ENCODE measurements at regions not wholly inside any gene's neighbourhood (a gene's known extent, or its start where the extent isn't known, plus 50 kb on each side); places are given as distances from the start of the nearest gene placed in this dataset.
"Not testable (repeated sequence)": the region's sequence is repeated elsewhere in the genome, so short reads cannot be mapped to it uniquely, and the experiment has no call there.

DNA sequence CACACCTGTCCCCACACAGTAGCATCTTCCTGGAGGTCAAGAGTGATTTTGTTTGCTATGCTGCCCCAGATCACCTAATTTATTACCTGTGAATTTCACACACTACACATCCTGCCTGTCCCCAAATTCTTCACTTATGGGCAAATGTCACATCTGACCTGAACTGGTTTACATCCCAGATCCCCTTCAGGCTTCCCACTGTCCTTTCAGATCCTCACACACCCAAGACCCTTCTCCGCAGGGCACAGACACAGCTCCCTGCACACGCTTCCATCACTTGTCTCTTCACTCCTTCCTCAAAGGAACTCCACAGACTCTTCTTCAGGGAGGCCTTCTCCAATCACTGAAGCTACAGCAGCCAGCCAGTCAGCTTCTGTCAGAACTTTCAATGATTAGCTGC is 118.7 kb upstream of the IGLL5 start:
- no peak overlapping the region for H3K27ac Mint-ChIP-seq
- ChIA-PET POLR2A (no interaction called here), CTCF (interaction anchor here (0.6 to 5.7 kb wide), 21 partner anchors 10 to 189 kb away, joined by 3 to 40 read pairs (median 4); no protein-coding TSS in a partner anchor)
- H3K4me1 Mint-ChIP-seq (ENCODE audit: low read depth), result peaks cover 3% of the 10 kb centered on the region
- H3K36me3 Mint-ChIP-seq, result no peaks in the 10 kb centered on the region
- no peak for DNase-seq
- intact Hi-C loops (cut with micrococcal nuclease), result no loop called here
- H3K4me3 Mint-ChIP-seq, result no peak overlapping the region
- peaks cover 5% of the 10 kb centered on the region for H3K27me3 Mint-ChIP-seq
- no peaks in the 10 kb centered on the region for H3K9me3 Mint-ChIP-seq

GRCh38 chr22:22769434-22770279 is 118.0 kb upstream of the IGLL5 start:
- intact Hi-C loops (cut with micrococcal nuclease), result no loop called here
- H3K4me1 Mint-ChIP-seq (ENCODE audit: low read depth), result peaks cover 6% of the 10 kb centered on the region
- no peaks in the 10 kb centered on the region for H3K9me3 Mint-ChIP-seq
- H3K36me3 Mint-ChIP-seq, result no peaks in the 10 kb centered on the region
- H3K27ac Mint-ChIP-seq, result no peak overlapping the region
- H3K27me3 Mint-ChIP-seq, result peaks cover 5% of the 10 kb centered on the region
- POLR2A ChIA-PET, result no interaction called here
- DNase-seq, result no peak
- CTCF ChIA-PET, result interaction anchor here (0.5 to 5.7 kb wide), 38 partner anchors 8 to 420 kb away, joined by 3 to 40 read pairs (median 4); no protein-coding TSS in a partner anchor
- H3K4me3 Mint-ChIP-seq, result no peak overlapping the region

DNA sequence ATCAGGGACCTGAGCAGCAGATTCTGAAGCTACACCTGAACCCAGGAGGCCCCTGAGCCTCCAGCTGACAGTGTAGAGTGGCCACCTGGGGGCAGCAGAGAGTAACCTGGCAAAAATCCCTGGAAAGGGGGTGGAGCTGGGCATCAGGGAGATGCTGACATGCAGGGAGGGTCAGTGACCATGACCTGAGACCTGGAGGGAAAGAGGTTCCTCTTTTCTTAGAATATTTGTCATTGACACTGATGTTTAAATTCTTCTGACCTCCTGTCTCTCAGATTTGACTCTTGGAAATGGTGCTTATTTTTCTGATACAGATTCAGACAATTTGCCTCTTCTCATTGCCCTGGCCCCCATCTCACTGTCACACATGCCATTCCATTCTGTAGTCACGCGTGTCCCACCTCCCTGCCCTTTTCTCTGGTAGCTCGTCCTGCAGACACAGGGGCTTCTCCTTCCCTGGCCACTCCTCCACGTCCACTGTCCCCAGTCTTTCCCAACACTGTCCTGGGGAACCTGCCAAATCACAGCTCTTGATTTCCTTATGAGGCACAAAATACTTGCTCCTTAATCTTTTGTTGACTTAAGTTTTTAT is 117.2 kb upstream of the IGLL5 start:
- intact Hi-C loops (cut with micrococcal nuclease), result no loop called here
- peak; percentile 65 for DNase-seq
- Mint-ChIP-seq H3K9me3 (no peaks in the 10 kb centered on the region), H3K27me3 (peaks cover 5% of the 10 kb centered on the region), H3K27ac (no peak overlapping the region), H3K4me1 (ENCODE audit: low read depth) (peaks cover 9% of the 10 kb centered on the region), H3K4me3 (no peak overlapping the region), H3K36me3 (no peaks in the 10 kb centered on the region)
- ChIA-PET CTCF (interaction anchor here (0.6 to 5.7 kb wide), 31 partner anchors 8 to 419 kb away, joined by 3 to 40 read pairs (median 4); no protein-coding TSS in a partner anchor), POLR2A (no interaction called here)

GRCh38 chr22:22770881-22771280 is 116.7 kb upstream of the IGLL5 start:
- Mint-ChIP-seq H3K9me3 (no peaks in the 10 kb centered on the region), H3K27ac (no peak overlapping the region), H3K27me3 (peaks cover 5% of the 10 kb centered on the region), H3K4me3 (no peak overlapping the region), H3K36me3 (no peaks in the 10 kb centered on the region), H3K4me1 (ENCODE audit: low read depth) (peaks cover 9% of the 10 kb centered on the region)
- intact Hi-C loops (cut with micrococcal nuclease), result no loop called here
- no peak for DNase-seq
- POLR2A ChIA-PET, result no interaction called here
- CTCF ChIA-PET, result interaction anchor here (0.6 to 5.7 kb wide), 23 partner anchors 8 to 186 kb away, joined by 3 to 40 read pairs (median 5); no protein-coding TSS in a partner anchor

GRCh38 chr22:22771696-22772377 is 115.8 kb upstream of the IGLL5 start:
- no peaks in the 10 kb centered on the region for H3K9me3 Mint-ChIP-seq
- H3K4me1 Mint-ChIP-seq (ENCODE audit: low read depth), result peaks cover 9% of the 10 kb centered on the region
- peaks cover 3% of the 10 kb centered on the region for H3K27me3 Mint-ChIP-seq
- ChIA-PET POLR2A (no interaction called here), CTCF (interaction anchor here (0.7 to 5.7 kb wide), 5 partner anchors 18 to 38 kb away, joined by 3 to 40 read pairs (median 4); no protein-coding TSS in a partner anchor)
- H3K4me3 Mint-ChIP-seq, result no peak overlapping the region
- no peaks in the 10 kb centered on the region for H3K36me3 Mint-ChIP-seq
- DNase-seq, result no peak
- intact Hi-C loops (cut with micrococcal nuclease), result no loop called here
- H3K27ac Mint-ChIP-seq, result no peak overlapping the region

DNA sequence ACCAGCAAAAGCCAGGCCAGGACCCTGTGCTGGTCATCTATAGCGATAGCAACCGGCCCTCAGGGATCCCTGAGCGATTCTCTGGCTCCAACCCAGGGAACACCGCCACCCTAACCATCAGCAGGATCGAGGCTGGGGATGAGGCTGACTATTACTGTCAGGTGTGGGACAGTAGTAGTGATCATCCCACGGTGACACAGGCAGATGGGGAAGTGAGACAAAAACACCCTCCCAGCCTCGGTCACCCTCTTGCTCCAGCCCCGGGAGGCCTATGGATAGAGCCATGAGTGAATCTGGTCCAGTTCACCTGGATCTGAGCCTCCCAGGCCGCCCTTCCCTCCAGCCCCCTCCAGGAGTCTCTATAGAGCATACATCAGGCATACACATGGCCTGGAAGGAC is 115.2 kb upstream of the IGLL5 start:
- DNase-seq, result no peak
- no peak overlapping the region for H3K4me3 Mint-ChIP-seq
- peaks cover 4% of the 10 kb centered on the region for H3K27me3 Mint-ChIP-seq
- CTCF ChIA-PET, result interaction anchor here (0.7 to 4.1 kb wide), 4 partner anchors 18 to 38 kb away, joined by 3 to 17 read pairs (median 4); no protein-coding TSS in a partner anchor
- no peaks in the 10 kb centered on the region for H3K36me3 Mint-ChIP-seq
- POLR2A ChIA-PET, result no interaction called here
- intact Hi-C loops (cut with micrococcal nuclease), result no loop called here
- H3K4me1 Mint-ChIP-seq (ENCODE audit: low read depth), result peaks cover 9% of the 10 kb centered on the region
- no peaks in the 10 kb centered on the region for H3K9me3 Mint-ChIP-seq
- no peak overlapping the region for H3K27ac Mint-ChIP-seq

GRCh38 chr22:22772883-22773282 is 114.7 kb upstream of the IGLL5 start:
- H3K4me1 Mint-ChIP-seq (ENCODE audit: low read depth), result peaks cover 9% of the 10 kb centered on the region
- no peaks in the 10 kb centered on the region for H3K36me3 Mint-ChIP-seq
- H3K27ac Mint-ChIP-seq, result no peak overlapping the region
- intact Hi-C loops (cut with micrococcal nuclease), result no loop called here
- ChIA-PET POLR2A (no interaction called here), CTCF (interaction anchor here (4.1 kb wide), 1 partner anchor 27 kb away, joined by 17 read pairs; no protein-coding TSS in a partner anchor)
- H3K9me3 Mint-ChIP-seq, result no peaks in the 10 kb centered on the region
- no peak for DNase-seq
- H3K27me3 Mint-ChIP-seq, result peaks cover 4% of the 10 kb centered on the region
- H3K4me3 Mint-ChIP-seq, result no peak overlapping the region

DNA sequence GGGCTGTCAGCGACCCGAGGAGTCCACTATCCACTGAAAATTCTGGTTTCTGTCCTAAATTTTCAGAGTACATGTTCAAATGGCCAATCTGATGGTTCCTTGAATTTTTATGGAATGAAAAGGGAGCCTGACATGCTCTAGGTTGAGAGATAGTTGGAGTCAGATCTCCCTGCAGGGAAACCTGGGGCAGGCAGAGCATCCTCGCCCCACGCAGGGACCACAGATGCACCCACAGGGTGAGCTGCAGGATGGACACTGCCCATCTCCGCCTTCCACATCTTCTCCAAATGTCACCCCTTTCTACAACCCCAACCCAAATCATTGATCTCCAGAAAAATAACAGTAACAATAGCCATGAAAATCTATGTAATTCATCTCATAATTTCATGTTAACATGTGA is 114.2 kb upstream of the IGLL5 start:
- no peak overlapping the region for H3K4me3 Mint-ChIP-seq
- intact Hi-C loops (cut with micrococcal nuclease), result no loop called here
- H3K27me3 Mint-ChIP-seq, result peaks cover 2% of the 10 kb centered on the region
- no peaks in the 10 kb centered on the region for H3K36me3 Mint-ChIP-seq
- DNase-seq, result no peak
- POLR2A ChIA-PET, result no interaction called here
- CTCF ChIA-PET, result no interaction called here
- H3K4me1 Mint-ChIP-seq (ENCODE audit: low read depth), result peaks cover 9% of the 10 kb centered on the region
- no peaks in the 10 kb centered on the region for H3K9me3 Mint-ChIP-seq
- no peak overlapping the region for H3K27ac Mint-ChIP-seq

- Mint-ChIP-seq H3K4me3 (no peak overlapping the region), H3K9me3 (no peaks in the 10 kb centered on the region), H3K36me3 (no peaks in the 10 kb centered on the region), H3K27ac (no peak overlapping the region), H3K27me3 (peaks cover 2% of the 10 kb centered on the region), H3K4me1 (ENCODE audit: low read depth) (peaks cover 9% of the 10 kb centered on the region)
- CTCF ChIA-PET, result no interaction called here
- POLR2A ChIA-PET, result no interaction called here
- DNase-seq, result no peak
- intact Hi-C loops (cut with micrococcal nuclease), result no loop called here
Observed at GRCh38 chr22:22773979-22774604, 113.5 kb upstream of the IGLL5 start.

GRCh38 chr22:22774762-22775161 is 112.9 kb upstream of the IGLL5 start:
- CTCF ChIA-PET; H3K4me3 Mint-ChIP-seq; intact Hi-C loops (cut with micrococcal nuclease); H3K27me3 Mint-ChIP-seq; H3K4me1 Mint-ChIP-seq (ENCODE audit: low read depth); H3K9me3 Mint-ChIP-seq; POLR2A ChIA-PET; H3K27ac Mint-ChIP-seq; DNase-seq; H3K36me3 Mint-ChIP-seq: not testable (repeated sequence)

GRCh38 chr22:22776121-22776520 is 111.5 kb upstream of the IGLL5 start:
- ChIA-PET POLR2A (no interaction called here), CTCF (no interaction called here)
- Mint-ChIP-seq H3K36me3 (no peaks in the 10 kb centered on the region), H3K27me3 (peaks cover 2% of the 10 kb centered on the region), H3K9me3 (no peaks in the 10 kb centered on the region), H3K4me3 (no peak overlapping the region), H3K27ac (no peak overlapping the region), H3K4me1 (ENCODE audit: low read depth) (peaks cover 6% of the 10 kb centered on the region)
- intact Hi-C loops (cut with micrococcal nuclease), result no loop called here
- no peak for DNase-seq

GRCh38 chr22:22779213-22779612 is 108.4 kb upstream of the IGLL5 start:
- intact Hi-C loops (cut with micrococcal nuclease), result no loop called here
- H3K36me3 Mint-ChIP-seq, result no peaks in the 10 kb centered on the region
- DNase-seq, result no peak
- H3K27me3 Mint-ChIP-seq, result peaks cover 3% of the 10 kb centered on the region
- no peak overlapping the region for H3K27ac Mint-ChIP-seq
- no peaks in the 10 kb centered on the region for H3K9me3 Mint-ChIP-seq
- no peak overlapping the region for H3K4me3 Mint-ChIP-seq
- CTCF ChIA-PET, result interaction anchor here (1.0 to 1.6 kb wide), 4 partner anchors 9 to 105 kb away, joined by 3 to 8 read pairs (median 3); no protein-coding TSS in a partner anchor
- POLR2A ChIA-PET, result no interaction called here
- H3K4me1 Mint-ChIP-seq (ENCODE audit: low read depth), result peaks cover 6% of the 10 kb centered on the region
